C4-2B (cell line): ENCODE measurements at regions not wholly inside any gene's neighbourhood (a gene's known extent, or its start where the extent isn't known, plus 50 kb on each side); places are given as distances from the start of the nearest gene placed in this dataset.
A peak's percentile ranks its signal among the peaks of the same experiment; 100 is the strongest.

Experiments used
- H3K27ac ChIP-seq: fragments of 450-650 bp; 2 replicates; pipeline ENCODE4 v1.5.1; 2017
- ZFX ChIP-seq: fragments of 450-650 bp; IDR thresholded peaks from 2 replicates; pipeline ENCODE4 v1.6.1; 2017
- TF ChIP-seq, protein P1 (sequence below): fragments of 450-650 bp; conservative IDR thresholded peaks from 2 replicates; pipeline ENCODE4 v1.5.1; 2017; ENCODE audit warnings: mild to moderate bottlenecking

DNA sequence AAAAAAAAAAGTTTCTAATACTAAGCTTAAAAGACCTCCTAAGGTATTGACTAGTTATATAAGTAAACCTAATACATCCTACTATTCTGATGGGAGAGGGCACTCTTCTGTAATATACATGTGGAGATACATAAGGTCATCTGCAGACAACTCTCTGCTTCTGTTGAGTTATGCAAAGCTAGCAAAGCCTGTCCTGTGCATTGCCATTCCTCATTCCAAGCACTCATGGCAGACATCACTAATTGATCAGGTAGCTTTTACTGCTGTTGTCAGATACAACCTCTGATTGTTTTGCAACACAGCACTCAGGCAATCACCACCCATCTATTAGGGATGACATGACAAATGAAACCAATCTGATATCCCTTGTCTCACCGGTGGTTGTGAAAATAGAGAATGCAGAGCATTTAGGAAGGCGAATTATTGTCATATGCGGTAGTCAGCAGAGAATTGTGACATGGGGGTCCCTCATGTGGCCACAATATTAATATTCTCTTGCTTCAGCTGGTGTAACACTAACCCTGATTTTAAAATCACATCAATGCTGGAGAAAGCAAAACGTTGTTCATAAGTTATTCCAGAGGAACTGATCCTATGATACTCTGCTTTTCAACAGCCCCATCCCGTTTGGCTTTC, 416.5 kb upstream of the GYPC start:
- TF ChIP-seq ZFX, result no peak
- TF ChIP-seq, protein P1, sequence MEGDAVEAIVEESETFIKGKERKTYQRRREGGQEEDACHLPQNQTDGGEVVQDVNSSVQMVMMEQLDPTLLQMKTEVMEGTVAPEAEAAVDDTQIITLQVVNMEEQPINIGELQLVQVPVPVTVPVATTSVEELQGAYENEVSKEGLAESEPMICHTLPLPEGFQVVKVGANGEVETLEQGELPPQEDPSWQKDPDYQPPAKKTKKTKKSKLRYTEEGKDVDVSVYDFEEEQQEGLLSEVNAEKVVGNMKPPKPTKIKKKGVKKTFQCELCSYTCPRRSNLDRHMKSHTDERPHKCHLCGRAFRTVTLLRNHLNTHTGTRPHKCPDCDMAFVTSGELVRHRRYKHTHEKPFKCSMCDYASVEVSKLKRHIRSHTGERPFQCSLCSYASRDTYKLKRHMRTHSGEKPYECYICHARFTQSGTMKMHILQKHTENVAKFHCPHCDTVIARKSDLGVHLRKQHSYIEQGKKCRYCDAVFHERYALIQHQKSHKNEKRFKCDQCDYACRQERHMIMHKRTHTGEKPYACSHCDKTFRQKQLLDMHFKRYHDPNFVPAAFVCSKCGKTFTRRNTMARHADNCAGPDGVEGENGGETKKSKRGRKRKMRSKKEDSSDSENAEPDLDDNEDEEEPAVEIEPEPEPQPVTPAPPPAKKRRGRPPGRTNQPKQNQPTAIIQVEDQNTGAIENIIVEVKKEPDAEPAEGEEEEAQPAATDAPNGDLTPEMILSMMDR, result no peak
- H3K27ac ChIP-seq, result no peak overlapping the region

DNA sequence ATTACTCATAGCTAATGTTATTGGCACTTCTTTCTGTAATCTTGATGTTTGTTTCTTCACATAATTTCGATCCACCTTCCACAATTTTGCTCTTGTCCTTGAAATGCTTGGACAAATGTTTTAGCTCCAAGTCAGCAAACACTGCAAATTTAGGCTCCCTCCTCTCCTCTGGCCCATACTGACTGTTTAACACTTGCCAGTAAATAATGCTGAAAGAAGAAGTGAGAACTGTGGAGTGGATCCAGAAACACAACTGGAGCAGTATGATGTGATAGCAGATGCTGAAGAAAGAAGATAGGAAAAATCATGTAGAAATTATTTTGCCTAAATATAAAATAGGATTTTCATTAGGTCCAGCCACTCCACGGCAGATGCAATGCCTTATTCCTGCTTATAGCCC, 415.0 kb upstream of the GYPC start:
- no peak overlapping the region for H3K27ac ChIP-seq
- no peak for TF ChIP-seq ZFX
- TF ChIP-seq, protein P1, result no peak

DNA sequence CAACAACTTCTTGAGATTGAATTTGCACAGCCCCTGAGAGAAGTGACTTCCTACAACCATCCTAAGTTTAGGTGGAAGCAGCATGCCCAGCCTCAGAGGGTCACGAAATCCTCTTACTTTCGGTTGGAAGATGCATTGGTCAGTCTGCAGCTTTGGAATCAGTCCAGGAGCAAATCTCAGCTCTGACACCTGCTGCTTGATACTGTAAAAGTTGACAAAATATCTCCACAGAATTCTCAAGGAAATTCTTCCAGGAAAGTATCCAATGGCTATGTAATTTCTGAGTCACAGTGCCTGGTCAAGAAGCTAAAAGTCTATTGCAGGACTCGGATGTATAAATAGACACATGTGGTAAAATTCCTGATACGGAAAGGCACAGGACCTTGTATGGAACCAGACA, 414.5 kb upstream of the GYPC start:
- TF ChIP-seq ZFX, result no peak
- TF ChIP-seq, protein P1, result no peak

GRCh38 chr2:126244937-126245336, 411.0 kb upstream of the GYPC start:
- TF ChIP-seq, protein P1, result peak; percentile 67
- TF ChIP-seq ZFX, result no peak
- no peak overlapping the region for H3K27ac ChIP-seq

More for the DNA sequence above, 414.5 kb upstream of the GYPC start:
- H3K27ac ChIP-seq, result no peak overlapping the region

DNA sequence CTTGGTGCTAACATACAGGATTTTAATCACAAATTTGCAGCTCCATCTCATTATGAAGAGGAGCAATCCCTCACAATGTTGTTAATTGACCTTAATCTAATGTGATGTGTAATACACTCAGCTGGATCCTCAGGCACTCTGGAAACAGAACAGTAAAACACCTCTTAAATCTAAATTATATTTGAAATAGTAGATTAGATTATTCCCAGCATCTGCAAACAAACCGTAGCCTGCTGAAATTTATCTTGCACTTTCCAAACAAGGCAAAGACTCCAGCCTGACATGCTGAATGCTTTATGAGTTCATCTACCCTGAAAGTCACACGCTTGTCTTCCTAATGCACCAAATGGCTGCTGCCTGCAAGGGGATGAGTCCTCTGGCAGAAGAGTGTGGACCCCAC, 402.3 kb upstream of the GYPC start:
- no peak overlapping the region for H3K27ac ChIP-seq
- no peak for TF ChIP-seq ZFX
- TF ChIP-seq, protein P1, result no peak

DNA sequence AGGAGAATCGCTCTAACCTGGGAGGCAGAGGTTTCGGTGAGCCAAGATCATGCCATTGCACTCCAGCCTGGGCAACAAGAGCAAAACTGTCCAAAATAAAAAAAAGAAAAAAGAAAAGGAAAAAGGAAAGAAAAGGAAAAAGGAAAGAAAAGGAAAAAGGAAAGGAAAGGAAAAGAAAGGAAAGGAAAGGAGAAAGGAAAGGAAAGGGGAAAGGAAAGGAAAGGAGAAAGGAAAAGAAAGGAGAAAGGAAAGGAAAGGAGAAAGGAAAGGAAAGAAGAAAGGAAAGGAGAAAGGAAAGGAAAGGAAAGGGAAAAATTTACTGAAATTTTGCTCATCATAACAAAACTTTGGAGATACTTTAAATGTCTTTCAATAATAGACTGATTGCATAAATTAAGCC, 391.3 kb upstream of the GYPC start:
- TF ChIP-seq, protein P1, result no peak
- no peak for TF ChIP-seq ZFX
- no peak overlapping the region for H3K27ac ChIP-seq

GRCh38 chr2:126269911-126270310, 386.0 kb upstream of the GYPC start:
- no peak overlapping the region for H3K27ac ChIP-seq
- TF ChIP-seq, protein P1, result no peak
- no peak for TF ChIP-seq ZFX
